Skin of body (tissue), 1 donor: ENCODE measurements at regions not wholly inside any gene's neighbourhood (a gene's known extent, or its start where the extent isn't known, plus 50 kb on each side); places are given as distances from the start of the nearest gene placed in this dataset.
"Not testable (repeated sequence)": the region's sequence is repeated elsewhere in the genome, so short reads cannot be mapped to it uniquely, and the experiment has no call there.

ENCODE experiments used
- DNase-seq: peaks from one replicate; lab custom pipeline; 2025; lab: John Stamatoyannopoulos, UW

DNA sequence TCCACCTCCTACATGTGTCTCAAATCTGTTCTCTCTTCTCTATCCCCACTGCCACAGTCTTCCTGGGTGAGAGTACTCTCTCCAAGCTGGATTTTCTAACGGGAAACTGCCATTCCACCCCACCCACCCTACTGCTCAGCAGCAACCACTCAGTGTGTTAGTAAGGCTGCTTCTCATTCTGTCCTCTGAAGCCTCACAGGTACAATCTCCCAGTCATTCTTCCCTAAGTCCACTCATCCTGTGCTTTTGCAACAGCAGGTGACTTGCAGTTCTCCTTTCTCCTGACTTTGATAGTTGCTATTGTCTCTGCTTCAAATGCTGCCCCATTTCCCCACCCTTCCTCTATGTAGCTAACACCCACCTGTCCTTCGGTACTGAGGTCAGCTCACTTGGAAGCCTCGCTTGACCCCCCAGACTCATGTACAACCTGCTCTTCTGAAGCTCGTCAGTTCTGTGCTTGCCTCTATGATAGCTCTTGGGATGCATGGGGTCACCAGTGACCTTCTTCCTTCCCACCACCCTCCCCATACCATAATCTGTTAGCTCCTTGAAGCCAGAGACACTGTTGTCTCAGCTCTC, 188.9 kb downstream of the RRAGC start:
- DNase-seq = no peak

DNA sequence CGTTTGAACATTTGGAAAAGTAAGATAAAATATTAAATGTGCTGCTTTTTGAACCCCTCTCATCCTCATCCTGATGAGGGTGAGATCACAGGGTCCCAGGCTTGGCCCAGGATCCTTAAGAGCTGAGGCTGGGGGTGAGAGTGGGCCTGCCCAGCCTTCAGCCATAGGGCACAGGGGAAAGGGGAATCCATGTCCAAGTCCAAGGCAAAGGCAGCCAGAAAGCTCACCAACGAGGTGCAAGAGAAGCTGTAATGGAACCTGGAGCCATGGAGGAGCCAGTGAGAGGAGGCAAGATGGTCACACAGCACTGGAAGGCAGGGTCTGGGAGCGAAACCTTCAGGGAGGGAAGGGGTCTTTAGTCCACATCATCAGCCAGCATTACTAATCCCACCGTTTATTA, 191.9 kb downstream of the RRAGC start:
- no peak for DNase-seq

DNA sequence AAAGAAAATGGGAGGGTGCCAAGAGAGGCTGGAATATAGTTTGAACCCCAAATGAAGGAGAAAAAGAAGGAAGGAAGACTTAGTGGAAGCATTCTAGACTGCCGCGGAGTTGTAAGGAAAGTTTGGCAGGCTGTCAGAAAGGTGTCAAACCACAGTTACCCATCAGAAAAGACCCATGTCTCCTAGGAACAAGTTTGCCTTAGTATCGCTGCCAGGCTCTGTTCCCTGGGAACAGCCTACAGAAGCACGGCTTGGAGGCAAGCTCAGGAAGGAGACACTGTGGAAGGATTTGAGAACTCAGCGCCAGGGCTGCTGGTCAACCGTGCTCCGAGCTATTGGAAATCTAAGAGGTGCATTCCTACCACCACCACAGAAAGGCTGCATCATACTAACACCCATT, 197.4 kb downstream of the RRAGC start:
- DNase-seq = no peak

DNA sequence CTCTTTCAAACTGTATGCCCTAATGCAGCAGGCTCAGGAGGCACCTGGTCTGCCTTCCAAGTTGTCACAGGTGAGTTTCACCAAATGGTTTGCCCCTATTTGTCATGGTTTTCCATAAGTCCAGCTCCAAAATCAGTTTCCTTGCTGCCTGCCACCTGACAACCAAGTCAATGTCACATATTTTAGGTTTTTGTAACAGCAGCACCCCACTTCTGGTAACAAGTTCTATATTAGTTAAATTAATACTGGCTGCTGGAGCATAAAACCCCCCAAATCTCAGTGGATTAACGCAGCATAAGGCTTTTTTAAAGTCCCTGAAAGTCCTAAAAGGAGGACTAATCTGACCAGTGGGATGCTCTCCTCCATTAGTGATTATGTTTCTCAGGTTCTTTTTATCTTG, 200.7 kb downstream of the RRAGC start:
- no peak for DNase-seq

DNA sequence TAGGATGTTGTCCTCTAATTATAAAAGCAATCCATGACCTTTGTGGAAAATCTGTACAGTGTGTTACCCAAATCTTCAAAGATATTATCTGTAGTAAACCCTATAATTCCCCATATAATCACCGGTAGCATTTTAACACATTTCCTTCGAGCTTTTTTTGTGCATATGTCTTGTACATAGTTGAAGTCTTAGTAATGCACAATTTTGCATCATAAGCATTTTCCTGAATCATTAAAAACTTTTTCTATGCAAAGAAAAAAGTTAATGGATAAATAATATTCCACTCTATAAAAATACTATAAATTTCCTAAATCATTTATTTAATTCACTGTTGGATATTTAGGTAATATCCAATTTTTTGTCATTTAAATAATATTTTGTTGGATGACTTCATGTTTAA, 201.7 kb downstream of the RRAGC start:
- no peak for DNase-seq

DNA sequence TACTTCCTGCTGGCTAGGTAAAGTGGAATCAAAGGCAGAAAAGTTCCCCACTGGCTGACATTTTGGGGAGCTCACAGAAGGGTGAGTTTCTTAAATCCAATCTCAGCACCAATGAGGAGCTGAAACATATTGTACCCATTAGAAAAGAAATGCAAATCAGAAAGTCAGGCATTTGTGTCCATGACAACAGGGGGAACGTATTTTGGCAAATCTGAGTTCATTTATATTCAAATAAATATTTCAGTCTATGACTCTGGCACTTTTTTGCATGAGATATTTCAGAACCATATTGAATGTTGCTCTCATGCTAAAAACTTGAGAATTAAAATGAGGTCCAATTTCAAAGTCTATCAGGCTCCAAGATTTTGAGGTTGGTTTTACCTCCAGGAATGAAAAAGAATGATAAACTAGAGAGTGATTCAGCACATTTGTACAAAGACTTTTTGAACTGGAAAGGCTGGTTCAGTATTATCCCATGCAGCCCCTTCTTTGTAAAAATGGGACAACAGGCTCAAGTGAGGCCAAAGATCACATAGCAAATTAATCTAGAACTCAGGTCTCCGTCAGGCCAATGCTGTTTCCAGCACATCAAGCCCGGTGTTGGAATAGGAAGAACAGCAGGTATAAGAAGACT, 202.2 kb downstream of the RRAGC start:
- DNase-seq = peak; percentile 65

DNA sequence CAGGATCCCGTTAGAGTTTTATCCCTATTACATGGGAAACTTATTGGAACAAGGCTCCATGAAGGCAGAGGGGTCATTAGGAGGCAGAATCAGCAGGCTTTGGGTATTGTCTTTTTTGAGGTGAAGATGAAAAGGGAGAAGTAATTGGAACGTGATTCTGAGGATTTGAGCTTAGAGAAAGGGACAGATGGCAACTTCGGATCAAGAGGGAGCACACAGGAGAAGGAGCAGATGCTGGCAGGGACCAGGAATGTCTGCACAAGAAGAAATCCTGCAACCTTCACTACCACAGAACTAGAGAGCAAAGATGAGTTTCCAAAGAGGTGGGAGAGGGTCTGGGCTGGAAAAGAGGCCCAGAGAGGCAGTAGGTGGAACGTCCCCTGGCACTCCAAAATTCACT, 202.8 kb downstream of the RRAGC start:
- DNase-seq = no peak

DNA sequence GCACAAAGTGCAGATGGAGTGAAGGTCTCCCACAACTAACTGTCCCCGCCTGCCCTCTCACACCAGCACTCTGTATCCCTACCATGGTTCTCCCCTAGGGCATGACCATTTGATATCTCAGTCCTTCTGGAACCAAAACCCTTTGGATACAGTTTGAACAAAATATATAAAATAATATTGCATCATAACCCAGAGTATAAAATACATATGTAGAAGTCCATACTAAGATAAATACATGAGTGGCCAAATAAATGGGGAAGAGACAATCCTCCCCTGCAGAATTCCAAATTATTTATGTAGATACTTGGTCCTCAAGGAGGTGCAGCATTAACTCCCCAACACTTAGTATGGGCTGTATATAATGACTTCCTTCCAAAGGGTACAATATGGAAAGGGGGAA, 207.4 kb downstream of the RRAGC start:
- DNase-seq = no peak

DNA sequence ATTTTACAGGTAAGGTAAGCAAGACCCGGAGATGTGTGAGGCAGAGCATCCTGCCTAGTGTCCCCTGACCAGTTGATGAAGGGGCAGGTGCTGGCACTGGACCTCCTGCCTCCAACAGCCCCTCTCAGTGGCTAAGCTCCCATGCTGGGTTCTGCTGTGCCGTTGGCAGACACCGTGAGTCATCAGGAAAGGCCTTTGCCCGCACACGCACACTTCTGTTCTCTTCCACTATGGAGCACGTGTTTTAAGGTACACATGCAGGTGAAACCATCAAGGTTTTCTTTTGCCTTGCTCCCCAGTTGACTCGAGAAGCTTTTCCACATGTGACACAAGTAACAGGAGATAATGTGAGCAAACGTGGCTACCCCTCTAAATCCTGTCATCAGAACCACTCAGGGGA, 207.9 kb downstream of the RRAGC start:
- DNase-seq = no peak

DNA sequence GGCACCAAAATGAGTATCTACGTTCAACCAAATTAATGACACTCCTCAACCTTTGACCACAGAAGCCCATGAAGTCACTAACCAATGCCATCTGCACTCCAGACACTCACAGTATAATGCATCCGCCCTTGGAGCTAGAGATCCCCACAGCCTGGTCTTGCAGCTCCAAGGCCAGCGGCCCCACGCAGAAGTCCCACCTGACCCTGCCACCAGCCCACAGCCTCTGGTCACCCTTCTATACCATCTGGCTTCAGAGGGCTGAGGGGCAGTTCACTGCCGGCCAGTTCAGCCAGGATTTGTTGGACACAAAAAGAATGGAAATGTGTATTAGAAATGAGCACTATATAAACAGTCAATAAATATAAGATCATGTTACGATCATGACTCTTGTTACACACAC, 211.2 kb downstream of the RRAGC start:
- DNase-seq = no peak

DNA sequence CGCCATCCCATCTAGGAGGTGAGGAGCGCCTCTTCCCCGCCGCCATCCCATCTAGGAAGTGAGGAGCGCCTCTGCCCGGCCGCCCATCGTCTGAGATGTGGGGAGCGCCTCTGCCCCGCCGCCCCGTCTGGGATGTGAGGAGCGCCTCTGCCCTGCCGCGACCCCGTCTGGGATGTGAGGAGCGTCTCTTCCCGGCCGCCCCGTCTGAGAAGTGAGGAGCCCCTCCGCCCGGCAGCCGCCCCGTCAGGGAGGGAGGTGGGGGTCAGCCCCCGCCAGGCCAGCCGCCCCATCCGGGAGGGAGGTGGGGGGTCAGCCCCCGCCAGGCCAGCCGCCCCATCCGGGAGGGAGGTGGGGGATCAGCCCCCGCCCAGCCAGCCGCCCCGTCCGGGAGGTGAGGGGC, 212.2 kb downstream of the RRAGC start:
- DNase-seq = not testable (repeated sequence)

DNA sequence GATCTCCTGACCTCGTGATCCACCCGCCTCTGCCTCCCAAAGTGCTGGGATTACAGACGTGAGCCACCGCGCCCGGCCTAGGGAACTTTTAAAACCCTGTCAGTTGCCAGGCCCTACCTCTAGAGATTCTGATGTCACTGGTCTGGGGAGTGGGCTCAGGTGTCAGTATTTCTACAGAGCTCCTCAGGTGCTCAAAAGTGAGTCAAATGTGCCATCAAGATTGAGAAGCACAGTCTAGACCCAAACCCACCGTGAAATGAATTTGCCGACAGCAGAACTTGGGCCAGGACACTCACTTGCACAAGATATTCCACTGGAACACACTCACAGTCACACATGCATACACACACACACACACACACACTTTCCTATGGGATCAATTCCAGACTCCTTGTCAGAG, 215.5 kb downstream of the RRAGC start:
- no peak for DNase-seq

DNA sequence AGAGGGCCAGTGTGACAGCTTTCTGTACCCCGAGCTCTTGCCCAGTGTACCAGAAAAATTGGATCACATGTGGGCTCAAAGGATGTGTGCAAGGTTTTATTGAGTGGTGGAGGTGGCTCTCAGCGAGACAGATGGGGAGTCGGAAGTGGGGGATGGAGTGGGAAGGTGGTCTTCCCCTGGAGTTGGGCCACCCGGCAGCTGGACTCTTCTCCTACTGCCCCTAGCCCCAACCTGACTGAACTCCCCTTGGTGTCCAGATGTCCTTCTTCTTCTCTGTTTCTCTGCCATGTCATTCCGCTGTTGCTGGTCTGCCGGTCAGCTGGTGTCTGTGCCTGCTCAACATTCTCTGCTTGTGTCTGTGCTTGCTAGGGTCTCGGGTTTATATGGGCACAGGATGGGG, 217.9 kb downstream of the RRAGC start:
- no peak for DNase-seq

DNA sequence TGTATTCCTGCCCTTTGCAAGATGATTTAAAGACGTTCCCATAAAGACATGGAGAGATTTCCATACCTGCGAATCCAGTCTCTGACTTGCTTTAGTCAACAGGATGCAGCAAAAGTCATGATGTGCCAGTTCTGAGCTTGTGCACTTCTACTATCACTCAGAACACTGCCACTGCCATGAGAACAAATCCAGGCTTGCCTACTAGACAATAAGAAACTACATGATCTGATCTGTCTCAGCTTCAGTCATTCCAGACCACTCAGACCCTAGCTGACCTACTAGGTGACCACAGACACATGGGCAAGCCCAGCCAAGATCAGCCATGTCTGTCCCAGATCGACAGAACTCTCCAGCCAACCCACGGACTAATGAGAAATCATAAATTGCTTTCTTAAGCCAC, 219.2 kb downstream of the RRAGC start:
- DNase-seq = no peak

DNA sequence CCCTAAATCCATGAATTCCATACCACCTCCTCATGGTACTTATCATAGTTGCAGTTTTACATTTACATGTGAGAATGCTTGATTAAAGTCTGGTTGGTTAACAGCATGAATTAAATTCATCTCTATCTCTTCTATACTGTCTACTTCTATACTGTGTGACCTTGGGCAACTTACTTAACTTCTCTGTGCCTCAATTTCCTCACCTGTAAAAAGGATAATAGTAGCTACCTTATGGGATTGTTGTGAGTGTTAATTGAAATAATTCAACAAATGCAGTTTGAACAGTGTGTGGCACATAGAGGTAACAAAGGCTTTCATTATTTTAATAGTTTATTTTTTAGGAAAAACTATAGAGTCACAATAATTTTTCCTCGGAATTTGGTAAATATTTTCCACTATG, 231.3 kb downstream of the RRAGC start:
- no peak for DNase-seq

DNA sequence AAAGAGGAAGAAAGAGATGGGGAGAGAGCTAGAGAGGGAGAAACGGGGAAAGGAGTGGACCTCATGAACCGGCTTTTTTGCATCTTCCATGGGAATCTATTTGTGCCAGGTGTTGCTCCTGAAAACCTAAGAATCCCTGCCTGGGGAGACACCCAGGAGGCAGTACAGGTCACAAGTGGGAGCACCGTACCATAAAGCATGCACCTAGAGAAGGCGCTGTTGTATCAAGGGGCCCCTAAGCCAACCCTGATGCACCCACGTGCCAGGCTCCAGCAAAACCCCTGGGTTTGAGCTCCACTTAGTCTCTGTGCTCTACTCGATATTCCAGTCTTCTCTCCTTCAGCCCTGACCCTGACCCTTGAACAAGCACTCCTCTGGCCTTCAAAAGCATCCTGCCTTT, 233.6 kb downstream of the RRAGC start:
- DNase-seq = no peak

DNA sequence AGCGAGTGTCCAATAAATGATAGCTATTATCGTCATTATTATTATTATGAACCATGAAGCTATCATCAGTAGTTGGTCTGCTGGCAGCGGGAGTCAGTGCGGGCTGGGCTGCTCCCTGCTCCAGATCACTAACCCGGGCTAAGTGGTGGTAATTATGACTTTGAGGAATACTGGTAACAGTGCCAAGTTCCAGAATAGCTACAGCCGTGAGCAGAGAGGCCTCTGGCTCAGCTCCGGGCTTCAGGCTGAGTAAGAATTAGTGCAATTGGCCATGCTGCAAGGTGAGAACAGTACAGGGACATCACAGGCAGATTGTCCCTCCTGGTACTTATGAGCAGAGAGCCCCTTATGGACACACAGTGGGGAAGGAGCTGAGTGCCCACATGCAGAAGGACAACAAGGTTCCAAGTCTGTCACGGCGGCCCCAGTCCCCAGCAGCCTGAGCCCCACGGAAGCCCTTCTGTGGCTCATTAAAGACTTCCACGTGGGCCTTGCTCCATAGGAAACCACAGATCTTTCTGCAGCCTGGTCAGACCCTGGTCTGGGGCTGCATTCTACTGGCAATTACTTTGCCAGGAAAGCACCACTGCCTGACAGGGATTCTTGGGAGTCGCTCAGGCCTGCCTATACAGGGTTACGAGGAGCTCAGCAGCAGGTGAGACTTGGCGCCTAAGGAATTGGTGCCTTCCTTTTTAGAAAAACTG, 235.1 kb downstream of the RRAGC start:
- DNase-seq = no peak

DNA sequence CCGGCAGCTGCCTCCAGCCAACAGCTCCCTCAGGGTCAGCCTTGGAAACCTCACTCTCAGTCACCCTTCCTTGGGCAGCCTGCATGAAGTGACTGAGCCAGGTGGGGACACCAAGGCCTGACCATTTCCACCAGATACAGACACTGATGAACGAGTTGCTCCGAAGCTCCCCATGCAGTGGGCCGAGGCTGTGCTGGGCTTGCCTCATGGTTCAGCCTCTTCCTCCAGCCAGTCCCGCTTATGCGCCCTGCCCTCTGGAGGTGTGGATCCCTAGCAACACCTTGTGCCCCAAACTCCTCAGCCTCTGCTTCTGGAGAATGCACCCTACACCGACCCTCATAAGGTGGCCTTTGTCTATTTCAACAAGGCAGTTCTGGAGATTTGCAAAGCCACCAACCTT, 236.0 kb downstream of the RRAGC start:
- no peak for DNase-seq

DNA sequence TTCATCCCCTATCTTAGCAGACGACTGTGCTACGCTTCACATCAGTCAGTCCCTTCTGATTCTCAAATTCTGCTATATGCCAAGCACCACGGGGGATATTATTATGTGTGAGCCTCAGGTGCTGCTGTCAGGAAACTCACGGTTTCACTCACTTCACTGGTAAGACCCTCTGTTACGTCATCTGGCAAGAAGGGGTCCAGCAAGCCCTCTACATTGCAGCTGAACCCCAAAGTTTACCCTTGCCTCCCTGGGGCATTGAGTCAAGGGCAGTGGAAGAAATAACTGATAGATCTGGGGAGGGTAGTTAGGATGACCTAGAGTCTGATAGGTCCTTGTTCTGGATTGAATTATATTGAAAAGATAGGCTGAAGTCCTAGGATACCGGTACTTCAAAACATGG, 237.4 kb downstream of the RRAGC start:
- DNase-seq = no peak

DNA sequence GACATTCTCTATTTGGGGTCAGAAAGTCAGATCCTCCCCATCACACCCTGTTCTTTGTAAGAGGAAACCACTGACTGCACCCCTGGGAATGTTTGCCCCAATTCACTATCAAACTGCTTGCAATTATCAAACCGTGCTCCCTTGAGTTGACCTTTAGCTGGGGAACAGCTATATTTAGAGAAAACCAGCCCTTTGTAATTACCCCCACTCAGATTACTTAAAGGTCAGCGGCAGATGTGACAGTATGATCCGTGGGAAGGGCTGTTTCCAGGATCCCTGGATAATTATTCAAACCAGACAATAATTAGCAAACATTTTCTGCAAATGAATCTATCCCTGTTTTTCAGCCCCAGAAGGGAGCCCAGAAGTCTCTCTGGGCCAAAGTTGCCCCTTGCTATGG, 242.7 kb downstream of the RRAGC start:
- DNase-seq = no peak

DNA sequence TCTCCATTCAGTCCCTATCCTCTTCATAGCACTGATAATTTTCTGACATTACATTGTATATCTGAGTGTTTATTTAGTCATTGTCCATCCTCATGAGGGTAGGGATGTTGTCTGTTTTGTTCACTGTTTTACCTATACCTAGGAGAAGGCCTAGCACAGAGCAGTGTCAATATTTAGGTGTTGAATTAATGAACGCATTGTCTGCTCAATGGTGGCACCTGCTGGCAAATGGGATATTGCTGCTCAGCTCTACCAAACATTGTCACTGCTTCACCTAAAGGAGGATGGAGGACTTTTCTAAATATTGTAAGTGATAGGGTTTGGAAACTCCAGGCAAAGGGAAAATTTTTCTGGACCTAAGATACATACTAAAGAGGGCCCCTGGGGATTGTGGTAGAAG, 243.9 kb downstream of the RRAGC start:
- no peak for DNase-seq

DNA sequence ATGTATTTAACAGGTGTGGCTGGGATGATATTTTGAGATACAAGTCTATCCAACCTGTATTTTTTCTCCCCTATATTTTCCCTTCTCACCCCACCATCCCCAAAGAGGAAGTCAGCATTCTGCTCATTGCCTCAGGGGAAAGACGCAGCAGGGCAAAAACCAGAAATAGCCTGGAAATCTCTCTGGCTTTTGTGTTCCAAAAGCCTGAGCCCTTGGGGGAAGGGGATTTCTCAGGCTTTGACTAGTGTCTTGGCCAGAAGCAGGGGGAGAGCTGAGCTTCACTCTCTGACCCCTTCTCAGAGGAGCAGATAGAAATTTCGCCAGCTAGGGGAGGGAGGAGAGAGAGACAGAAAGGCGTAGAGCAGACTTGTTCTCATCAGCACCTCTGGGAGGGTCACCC, 244.7 kb downstream of the RRAGC start:
- no peak for DNase-seq

DNA sequence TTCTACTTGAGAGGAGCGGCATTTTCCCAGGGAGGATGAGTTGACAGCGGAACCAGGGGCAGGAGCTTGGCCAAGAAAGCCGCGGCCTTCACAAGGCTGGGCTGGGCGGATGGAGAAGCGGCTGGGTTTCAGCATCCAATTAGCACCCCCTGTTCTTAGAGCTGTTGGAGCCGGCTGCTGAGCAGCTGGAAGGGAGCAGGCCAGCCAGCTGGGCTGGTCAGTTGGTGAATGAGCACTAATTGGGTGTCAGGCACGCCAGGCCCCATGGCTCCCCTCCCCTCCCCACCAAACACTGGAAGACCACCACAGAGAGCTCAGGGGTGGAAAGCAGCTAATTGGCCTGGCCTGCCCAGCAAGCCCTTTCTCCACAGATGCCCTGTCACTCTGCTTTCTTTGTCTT, 245.6 kb downstream of the RRAGC start:
- DNase-seq = no peak
